ENCODE measurements at regions not wholly inside any gene's neighbourhood (a gene's known extent, or its start where the extent isn't known, plus 50 kb on each side); places are given as distances from the start of the nearest gene placed in this dataset.

DNA sequence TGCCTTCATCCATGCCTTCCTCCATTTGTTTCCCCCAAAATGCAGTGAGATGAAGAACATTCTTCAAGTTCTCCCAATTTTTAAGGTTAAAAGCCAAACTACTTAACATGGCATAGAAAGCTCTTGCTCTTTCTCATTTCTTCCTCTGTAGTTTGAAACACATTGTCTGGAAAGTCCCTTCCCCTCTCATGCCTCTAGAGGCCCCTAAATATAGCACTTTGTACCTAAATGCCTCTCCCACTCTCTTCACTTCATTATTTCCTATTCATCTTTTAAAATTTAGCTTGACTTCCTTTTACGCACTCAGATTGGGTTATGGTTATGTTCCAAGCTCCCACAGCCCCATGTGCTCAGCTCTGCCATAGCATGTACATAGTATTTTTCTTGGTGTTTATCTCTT lies 389.3 kb downstream of the HDGFL1 start:
- TF ChIP-seq, protein P1, sequence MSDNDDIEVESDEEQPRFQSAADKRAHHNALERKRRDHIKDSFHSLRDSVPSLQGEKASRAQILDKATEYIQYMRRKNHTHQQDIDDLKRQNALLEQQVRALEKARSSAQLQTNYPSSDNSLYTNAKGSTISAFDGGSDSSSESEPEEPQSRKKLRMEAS (IDR thresholded peaks at IDR 0.05) = no peak
- TF ChIP-seq FOSB (CRISPR knock-in tag; IDR thresholded peaks at IDR 0.05) = no peak
- no peak for TF ChIP-seq EP300 (IDR thresholded peaks at IDR 0.05)
- no peak for TF ChIP-seq GATA3 (IDR thresholded peaks at IDR 0.05; ENCODE audit: borderline replicate concordance)
- TF ChIP-seq MYC (IDR thresholded peaks at IDR 0.05; ENCODE audit: borderline replicate concordance, low read length) = no peak
- no peak for TF ChIP-seq SREBF2 (IDR thresholded peaks at IDR 0.05)
- TF ChIP-seq TFCP2L1 (CRISPR knock-in tag; IDR thresholded peaks at IDR 0.05) = no peak
- no peak for TF ChIP-seq RAD21 (conservative IDR thresholded peaks at IDR 0.05 in 1 of 2, IDR thresholded peaks at IDR 0.05 in 1 of 2)
- TF ChIP-seq POLR2AphosphoS2 (conservative IDR thresholded peaks at IDR 0.05; ENCODE audit: low read length) = no peak
- ATAC-seq (no peak), FAIRE-seq (no peak), DNase-seq (ENCODE audit: low read depth in 1 of 2, low spot score in 1 of 2) (no peak)
- H3K27ac ChIP-seq = no peak overlapping the region
- H3K4me3 ChIP-seq = no peak overlapping the region
- ChIA-PET POLR2A (no interaction called here), CTCF (no interaction called here)
- no peak overlapping the region for H3K4me2 ChIP-seq
- H3K9me3 ChIP-seq = no peaks in the 10 kb centered on the region
- H3K4me1 ChIP-seq = peaks cover 6% of the 10 kb centered on the region; the same call in 1 of the 3 replicates
- 88% methylated on average over 1 of the region's 1 CpG for WGBS (ENCODE audit: missing lambda C conversion rate)

DNA sequence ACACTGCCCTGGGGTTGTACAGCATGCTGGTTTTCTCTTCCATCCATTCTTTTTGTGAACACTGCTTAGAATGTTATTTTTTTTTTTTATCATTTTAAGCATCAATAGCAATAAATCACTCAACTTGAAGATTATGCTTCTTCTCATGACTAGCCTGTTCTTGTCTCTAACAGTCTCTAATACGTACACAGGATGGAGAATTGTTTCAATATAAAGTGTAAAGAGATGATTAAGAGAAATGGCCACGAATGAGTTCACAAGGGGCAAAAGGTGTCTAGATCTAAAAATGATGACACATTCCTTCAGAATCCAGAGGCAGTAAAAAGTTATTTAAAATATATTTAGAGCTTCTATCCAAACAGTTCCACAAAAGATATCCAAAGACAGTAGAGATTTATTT lies 390.2 kb downstream of the HDGFL1 start:
- Histone ChIP-seq H3K27ac (no peak overlapping the region), H3K4me1 (peaks cover 6% of the 10 kb centered on the region; the same call in 1 of the 3 replicates), H3K4me2 (no peak overlapping the region), H3K4me3 (no peak overlapping the region), H3K9me3 (no peaks in the 10 kb centered on the region)
- CTCF ChIA-PET = no interaction called here
- no peak for TF ChIP-seq ESRRA (IDR thresholded peaks at IDR 0.05; ENCODE audit: borderline replicate concordance, low read length)
- no peak for TF ChIP-seq ZNF302 (CRISPR knock-in tag; IDR thresholded peaks at IDR 0.05)
- no peak for TF ChIP-seq ZSCAN20 (CRISPR knock-in tag; IDR thresholded peaks at IDR 0.05)
- TF ChIP-seq, protein P2, sequence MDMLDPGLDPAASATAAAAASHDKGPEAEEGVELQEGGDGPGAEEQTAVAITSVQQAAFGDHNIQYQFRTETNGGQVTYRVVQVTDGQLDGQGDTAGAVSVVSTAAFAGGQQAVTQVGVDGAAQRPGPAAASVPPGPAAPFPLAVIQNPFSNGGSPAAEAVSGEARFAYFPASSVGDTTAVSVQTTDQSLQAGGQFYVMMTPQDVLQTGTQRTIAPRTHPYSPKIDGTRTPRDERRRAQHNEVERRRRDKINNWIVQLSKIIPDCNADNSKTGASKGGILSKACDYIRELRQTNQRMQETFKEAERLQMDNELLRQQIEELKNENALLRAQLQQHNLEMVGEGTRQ (IDR thresholded peaks at IDR 0.05) = no peak
- TF ChIP-seq, protein P1 (IDR thresholded peaks at IDR 0.05) = no peak
- TF ChIP-seq PHF8 (IDR thresholded peaks at IDR 0.05; ENCODE audit: borderline replicate concordance, low read depth) = no peak
- TF ChIP-seq, protein P3, sequence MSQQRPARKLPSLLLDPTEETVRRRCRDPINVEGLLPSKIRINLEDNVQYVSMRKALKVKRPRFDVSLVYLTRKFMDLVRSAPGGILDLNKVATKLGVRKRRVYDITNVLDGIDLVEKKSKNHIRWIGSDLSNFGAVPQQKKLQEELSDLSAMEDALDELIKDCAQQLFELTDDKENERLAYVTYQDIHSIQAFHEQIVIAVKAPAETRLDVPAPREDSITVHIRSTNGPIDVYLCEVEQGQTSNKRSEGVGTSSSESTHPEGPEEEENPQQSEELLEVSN (IDR thresholded peaks at IDR 0.05; ENCODE audit: borderline replicate concordance, low read depth) = no peak
- no peak for TF ChIP-seq NPAS2 (CRISPR knock-in tag; IDR thresholded peaks at IDR 0.05; ENCODE audit: borderline replicate concordance)
- TF ChIP-seq CEBPB (IDR thresholded peaks at IDR 0.05) = no peak
- TF ChIP-seq CBX8 (IDR thresholded peaks at IDR 0.05) = no peak
- TF ChIP-seq, protein P4, sequence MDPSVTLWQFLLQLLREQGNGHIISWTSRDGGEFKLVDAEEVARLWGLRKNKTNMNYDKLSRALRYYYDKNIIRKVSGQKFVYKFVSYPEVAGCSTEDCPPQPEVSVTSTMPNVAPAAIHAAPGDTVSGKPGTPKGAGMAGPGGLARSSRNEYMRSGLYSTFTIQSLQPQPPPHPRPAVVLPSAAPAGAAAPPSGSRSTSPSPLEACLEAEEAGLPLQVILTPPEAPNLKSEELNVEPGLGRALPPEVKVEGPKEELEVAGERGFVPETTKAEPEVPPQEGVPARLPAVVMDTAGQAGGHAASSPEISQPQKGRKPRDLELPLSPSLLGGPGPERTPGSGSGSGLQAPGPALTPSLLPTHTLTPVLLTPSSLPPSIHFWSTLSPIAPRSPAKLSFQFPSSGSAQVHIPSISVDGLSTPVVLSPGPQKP (IDR thresholded peaks at IDR 0.05; ENCODE audit: low read depth, low read length) = no peak
- no peak for TF ChIP-seq FOSL2 (IDR thresholded peaks at IDR 0.05)
- no peak for TF ChIP-seq FOSL2 (CRISPR knock-in tag; IDR thresholded peaks at IDR 0.05)
- TF ChIP-seq RAD21 (conservative IDR thresholded peaks at IDR 0.05 in 1 of 2, IDR thresholded peaks at IDR 0.05 in 1 of 2) = no peak
- TF ChIP-seq MAZ (IDR thresholded peaks at IDR 0.05; ENCODE audit: borderline replicate concordance, low read depth, low read length) = no peak
- TF ChIP-seq, protein P5, sequence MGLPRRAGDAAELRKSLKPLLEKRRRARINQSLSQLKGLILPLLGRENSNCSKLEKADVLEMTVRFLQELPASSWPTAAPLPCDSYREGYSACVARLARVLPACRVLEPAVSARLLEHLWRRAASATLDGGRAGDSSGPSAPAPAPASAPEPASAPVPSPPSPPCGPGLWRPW (IDR thresholded peaks at IDR 0.05) = no peak
- TF ChIP-seq NFE2L2 (conservative IDR thresholded peaks at IDR 0.05; ENCODE audit: low read length) = no peak
- no peak for TF ChIP-seq CHD4 (IDR thresholded peaks at IDR 0.05; ENCODE audit: borderline replicate concordance)
- TF ChIP-seq, protein P6, sequence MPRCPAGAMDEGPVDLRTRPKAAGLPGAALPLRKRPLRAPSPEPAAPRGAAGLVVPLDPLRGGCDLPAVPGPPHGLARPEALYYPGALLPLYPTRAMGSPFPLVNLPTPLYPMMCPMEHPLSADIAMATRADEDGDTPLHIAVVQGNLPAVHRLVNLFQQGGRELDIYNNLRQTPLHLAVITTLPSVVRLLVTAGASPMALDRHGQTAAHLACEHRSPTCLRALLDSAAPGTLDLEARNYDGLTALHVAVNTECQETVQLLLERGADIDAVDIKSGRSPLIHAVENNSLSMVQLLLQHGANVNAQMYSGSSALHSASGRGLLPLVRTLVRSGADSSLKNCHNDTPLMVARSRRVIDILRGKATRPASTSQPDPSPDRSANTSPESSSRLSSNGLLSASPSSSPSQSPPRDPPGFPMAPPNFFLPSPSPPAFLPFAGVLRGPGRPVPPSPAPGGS (IDR thresholded peaks at IDR 0.05) = no peak
- no peak for TF ChIP-seq RCOR1 (IDR thresholded peaks at IDR 0.05; ENCODE audit: low read depth, low read length)
- no peak for TF ChIP-seq CHD2 (IDR thresholded peaks at IDR 0.05; ENCODE audit: low read length, partially characterized antibody)
- DNase-seq (ENCODE audit: low read depth in 1 of 2, low spot score in 1 of 2) (no peak), FAIRE-seq (no peak), ATAC-seq (no peak)
- POLR2A ChIA-PET = no interaction called here
- 35% methylated on average over 2 of the region's 2 CpGs for WGBS (ENCODE audit: missing lambda C conversion rate)

Measured in A549 (cell line).